Transverse colon (tissue), 4 donors: ENCODE measurements at regions not wholly inside any gene's neighbourhood (a gene's known extent, or its start where the extent isn't known, plus 50 kb on each side); places are given as distances from the start of the nearest gene placed in this dataset.

Source experiments
- DNase-seq: peaks from one replicate; pipeline ENCODE4 v3.0.0-alpha.2; 2019
- H3K27ac ChIP-seq, 4 donors: fragments of 200-600 bp; sonication (generic); 2 replicates each; pipeline ENCODE4 v1.5.1; 2016 to 2018; ENCODE audit warnings: inconsistent platforms in 4 of 4
- H3K27me3 ChIP-seq: fragments of 200-600 bp; sonication (generic); 2 replicates; pipeline ENCODE4 v1.5.1; 2017; ENCODE audit warnings: inconsistent platforms
- H3K36me3 ChIP-seq, 4 donors: fragments of 200-600 bp; sonication (generic); 2 replicates each; pipeline ENCODE4 v1.5.1; 2017 to 2019; ENCODE audit warnings: inconsistent platforms in 4 of 4
- H3K4me1 ChIP-seq, 4 donors: fragments of 200-600 bp; sonication (generic); 2 replicates each; pipeline ENCODE4 v1.5.1; 2017 to 2020; ENCODE audit warnings: inconsistent platforms in 4 of 4
- H3K4me3 ChIP-seq, 4 donors: fragments of 200-600 bp; sonication (generic); 1 replicate in 1 of 4; 2 replicates in 3 of 4; pipeline versions ENCODE4 v1.5.1 to v1.6.1; 2017 to 2019; ENCODE audit warnings: inconsistent platforms in 4 of 4
- H3K9me3 ChIP-seq, 2 donors: fragments of 200-600 bp; sonication (generic); 2 replicates each; pipeline ENCODE4 v1.5.1; 2017 to 2019; ENCODE audit warnings: inconsistent platforms in 2 of 2
- EP300 ChIP-seq: sonication (generic); formaldehyde crosslinking; IDR thresholded peaks from one replicate; pipeline ENCODE4 v1.6.1; 2017; ENCODE audit warnings: antibody characterized with exemption, low read depth
- POLR2A ChIP-seq: fragments of 450-650 bp; IDR thresholded peaks from one replicate; pipeline ENCODE4 v1.6.1; 2016; ENCODE audit warnings: antibody characterized with exemption, mild to moderate bottlenecking, moderate library complexity
- POLR2AphosphoS5 ChIP-seq, 3 donors: sonication (generic); formaldehyde crosslinking; IDR thresholded peaks; one replicate each; pipeline ENCODE4 v1.6.1; 2016; ENCODE audit warnings: antibody characterized with exemption in 3 of 3
- whole genome bisulfite sequencing, 2 donors: methylation state at CpG; one replicate each; pipeline ENCODE4 v1.1.5; 2018; ENCODE audit warnings: low coverage in 1 of 2; 5-methylcytosine and 5-hydroxymethylcytosine counted together
- in situ Hi-C, 4 donors: fragments of 200-750 bp; cut with MboI; loops; one replicate each; pipeline versions ENCODE4 v1.15.0 to v1.15.1; 2017; ENCODE audit warnings: low sequenced_read_pairs in 3 of 4, low pct_ligation_motif_present in 1 of 4, low pct_unique_long_range_greater_than_20kb in 1 of 4
- intact Hi-C: fragments of 100-400 bp; cut with DNase I; formaldehyde crosslinking; loops from one replicate; pipeline ENCODE4 v1.15.1; 2023; ENCODE audit warnings: low total_unique reads
- TF ChIP-seq, protein P1 (sequence below), 5 experiments: fragments of 200-600 bp in 3 of 5; fragments of 450-650 bp in 2 of 5; sonication (generic) in 3 of 5; IDR thresholded peaks; 1 replicate in 2 of 5; 2 replicates in 3 of 5; pipeline ENCODE4 v1.5.1; 2016 to 2017; ENCODE audit warnings: antibody characterized with exemption in 5 of 5, inconsistent platforms in 3 of 5, mild to moderate bottlenecking in 2 of 5, moderate library complexity in 1 of 5

DNA sequence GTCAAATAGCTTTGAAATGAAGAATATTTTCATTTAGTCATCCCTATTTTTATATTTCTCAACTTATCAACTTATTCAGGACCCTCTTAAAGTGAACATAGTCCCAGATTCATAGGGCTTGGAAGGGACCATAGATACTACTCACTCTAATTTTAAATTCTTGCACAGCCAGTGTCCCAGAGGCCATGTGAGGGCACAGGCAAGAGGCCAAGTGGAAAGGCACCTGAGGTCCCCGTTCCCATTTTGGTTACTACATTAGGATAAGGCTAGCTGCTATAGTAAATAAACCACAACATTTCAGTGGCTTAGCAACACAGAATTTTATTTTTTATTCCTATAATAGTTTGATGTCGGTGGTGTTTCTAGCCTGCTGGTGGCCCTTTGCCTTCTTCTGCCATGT is 227.8 kb downstream of the SPTSSA start:
- in situ Hi-C loops (loop anchor here in 2 of 4 donors (10.0 to 25.0 kb wide), 2 partner anchors 389 to 397 kb away; no protein-coding TSS in a partner anchor), intact Hi-C loops (no loop called here)
- Histone ChIP-seq H3K4me3 (no peak overlapping the region), H3K27me3 (no peaks in the 10 kb centered on the region), H3K27ac (peak overlapping the region in 1 of 4 donors; percentile 34), H3K9me3 (no peaks in the 10 kb centered on the region), H3K4me1 (peaks cover 0 to 44% (median 23%) of the 10 kb centered on the region in 4 donors), H3K36me3 (no peaks in the 10 kb centered on the region)
- TF ChIP-seq EP300 (no peak), POLR2AphosphoS5 (IDR thresholded peaks at IDR 0.05) (no peak), POLR2A (no peak)
- TF ChIP-seq, protein P1, sequence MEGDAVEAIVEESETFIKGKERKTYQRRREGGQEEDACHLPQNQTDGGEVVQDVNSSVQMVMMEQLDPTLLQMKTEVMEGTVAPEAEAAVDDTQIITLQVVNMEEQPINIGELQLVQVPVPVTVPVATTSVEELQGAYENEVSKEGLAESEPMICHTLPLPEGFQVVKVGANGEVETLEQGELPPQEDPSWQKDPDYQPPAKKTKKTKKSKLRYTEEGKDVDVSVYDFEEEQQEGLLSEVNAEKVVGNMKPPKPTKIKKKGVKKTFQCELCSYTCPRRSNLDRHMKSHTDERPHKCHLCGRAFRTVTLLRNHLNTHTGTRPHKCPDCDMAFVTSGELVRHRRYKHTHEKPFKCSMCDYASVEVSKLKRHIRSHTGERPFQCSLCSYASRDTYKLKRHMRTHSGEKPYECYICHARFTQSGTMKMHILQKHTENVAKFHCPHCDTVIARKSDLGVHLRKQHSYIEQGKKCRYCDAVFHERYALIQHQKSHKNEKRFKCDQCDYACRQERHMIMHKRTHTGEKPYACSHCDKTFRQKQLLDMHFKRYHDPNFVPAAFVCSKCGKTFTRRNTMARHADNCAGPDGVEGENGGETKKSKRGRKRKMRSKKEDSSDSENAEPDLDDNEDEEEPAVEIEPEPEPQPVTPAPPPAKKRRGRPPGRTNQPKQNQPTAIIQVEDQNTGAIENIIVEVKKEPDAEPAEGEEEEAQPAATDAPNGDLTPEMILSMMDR (IDR thresholded peaks at IDR 0.05) = no peak
- WGBS, 2 donors = 77 to 79% methylated on average over 2 of the region's 2 CpGs
- no peak for DNase-seq

DNA sequence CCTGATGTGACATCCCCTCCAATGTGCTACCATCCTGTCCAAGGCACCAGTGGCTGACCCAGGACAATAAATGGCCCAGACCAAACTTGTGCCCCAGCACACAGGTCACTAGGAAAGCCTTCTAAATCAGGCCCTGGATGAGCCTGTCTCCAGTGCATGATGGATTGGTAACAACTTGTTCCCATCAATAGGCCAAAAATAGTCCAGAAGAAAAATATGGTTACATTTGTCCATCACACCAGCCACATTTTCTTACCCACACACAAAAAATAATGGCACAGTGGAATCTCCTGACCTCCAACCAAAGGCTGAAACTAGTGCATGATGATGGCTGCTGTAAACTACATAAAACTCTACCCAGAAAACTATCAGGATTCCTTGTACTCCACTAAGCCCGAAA is 228.4 kb downstream of the SPTSSA start:
- Histone ChIP-seq H3K4me3 (no peak overlapping the region), H3K36me3 (no peaks in the 10 kb centered on the region), H3K4me1 (peaks cover 0 to 51% (median 26%) of the 10 kb centered on the region in 4 donors), H3K9me3 (no peaks in the 10 kb centered on the region), H3K27ac (peak overlapping the region in 3 of 4 donors; percentile 53 to 67 (median 57)), H3K27me3 (no peaks in the 10 kb centered on the region)
- DNase-seq = no peak
- in situ Hi-C loops = loop anchor here in 2 of 4 donors (10.0 to 25.0 kb wide), 2 partner anchors 389 to 396 kb away; no protein-coding TSS in a partner anchor
- intact Hi-C loops = no loop called here
- WGBS, 2 donors = 84 to 100% methylated on average over 1 of the region's 1 CpG
- no peak for TF ChIP-seq EP300
- TF ChIP-seq, protein P1 (IDR thresholded peaks at IDR 0.05) = no peak

GRCh38 chr14:34232790-34233189 is 229.2 kb downstream of the SPTSSA start:
- Histone ChIP-seq H3K27ac (peak overlapping the region; percentile 53 to 67 (median 56)), H3K4me3 (no peak overlapping the region), H3K4me1 (peaks cover 3 to 59% (median 33%) of the 10 kb centered on the region in 4 donors), H3K27me3 (no peaks in the 10 kb centered on the region), H3K9me3 (no peaks in the 10 kb centered on the region), H3K36me3 (no peaks in the 10 kb centered on the region)
- in situ Hi-C loops (loop anchor here in 2 of 4 donors (10.0 to 25.0 kb wide), 2 partner anchors 388 to 395 kb away; no protein-coding TSS in a partner anchor), intact Hi-C loops (no loop called here)
- DNase-seq = peak; percentile 56
- TF ChIP-seq POLR2AphosphoS5 (IDR thresholded peaks at IDR 0.05) (no peak), EP300 (no peak), POLR2A (no peak)
- TF ChIP-seq, protein P1 (IDR thresholded peaks at IDR 0.05) = no peak
- 40 to 55% methylated on average over 2 of the region's 2 CpGs for whole genome bisulfite sequencing, 2 donors

DNA sequence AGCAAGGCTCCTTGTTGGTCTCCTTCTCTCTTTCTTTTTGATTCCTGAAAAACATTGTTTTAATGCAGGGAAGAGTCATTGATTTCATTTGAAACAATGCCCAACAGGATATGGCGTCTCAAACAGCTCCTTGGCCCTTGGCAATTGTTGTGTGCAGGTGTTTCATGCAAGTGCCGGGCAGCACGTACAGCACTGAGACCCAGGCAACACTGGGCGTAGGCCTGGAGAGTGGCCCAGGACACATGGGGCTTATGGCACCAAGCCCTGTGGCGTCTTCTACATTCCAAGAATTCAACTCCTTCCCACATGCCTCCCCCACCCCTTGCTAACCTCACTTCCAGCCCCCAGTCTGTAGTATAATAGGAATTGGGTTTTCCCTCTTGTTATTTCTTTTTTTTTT is 230.4 kb downstream of the SPTSSA start:
- H3K27ac ChIP-seq = peak overlapping the region in 3 of 4 donors; percentile 53 to 67 (median 57)
- in situ Hi-C loops = loop anchor here in 2 of 4 donors (10.0 to 25.0 kb wide), 2 partner anchors 387 to 394 kb away; no protein-coding TSS in a partner anchor
- no peaks in the 10 kb centered on the region for H3K9me3 ChIP-seq
- WGBS, 2 donors = 45% methylated on average over 5 of the region's 5 CpGs; no CpG with 5 or more reads in 1 of the 2 donors
- peak; percentile 30 for DNase-seq
- intact Hi-C loops = no loop called here
- TF ChIP-seq EP300 (no peak), POLR2A (no peak), POLR2AphosphoS5 (IDR thresholded peaks at IDR 0.05) (no peak)
- TF ChIP-seq, protein P1 (IDR thresholded peaks at IDR 0.05) = no peak
- no peak overlapping the region for H3K4me3 ChIP-seq
- H3K4me1 ChIP-seq = peaks cover 3 to 53% (median 34%) of the 10 kb centered on the region in 4 donors
- H3K36me3 ChIP-seq = no peaks in the 10 kb centered on the region
- H3K27me3 ChIP-seq = no peaks in the 10 kb centered on the region
